ENCODE measurements at regions not wholly inside any gene's neighbourhood (a gene's known extent, or its start where the extent isn't known, plus 50 kb on each side); places are given as distances from the start of the nearest gene placed in this dataset.

DNA sequence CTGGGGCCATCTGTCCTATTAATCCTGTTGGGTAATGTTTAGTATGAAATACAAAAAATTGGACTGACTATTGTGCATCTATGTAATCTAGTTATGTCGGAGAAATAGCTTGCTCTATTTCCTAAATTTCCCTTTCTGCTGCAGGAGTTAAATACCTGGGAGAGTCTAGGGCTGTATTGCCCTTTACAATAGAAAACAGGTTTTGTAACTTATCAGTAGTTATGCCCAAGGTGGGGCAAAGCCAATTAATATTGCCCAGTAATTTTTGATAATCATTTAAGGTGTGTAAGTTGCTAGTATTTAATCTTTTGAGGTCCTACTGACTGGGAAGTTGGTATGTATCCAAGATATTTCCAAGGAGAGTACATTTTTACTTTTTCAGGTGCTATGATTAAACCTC is 838.1 kb downstream of the DACH1 start:
- H3K27ac ChIP-seq, result no peak overlapping the region
- DNase-seq, result no peak
- no peak for ATAC-seq (ENCODE audit: low FRiP score in 2 of 2)
- no peaks in the 10 kb centered on the region for H3K36me3 ChIP-seq
- H3K27me3 ChIP-seq, result no peaks in the 10 kb centered on the region
- H3K9me3 ChIP-seq, result peaks cover 0 to 7% (median 0%) of the 10 kb centered on the region in 4 donors
- WGBS, 2 donors, result 25 to 95% methylated on average over 1 of the region's 1 CpG
- TF ChIP-seq EP300 (IDR thresholded peaks at IDR 0.05) (no peak), POLR2A (IDR thresholded peaks at IDR 0.05) (no peak), POLR2AphosphoS5 (IDR thresholded peaks at IDR 0.05) (no peak)
- TF ChIP-seq, protein P1, sequence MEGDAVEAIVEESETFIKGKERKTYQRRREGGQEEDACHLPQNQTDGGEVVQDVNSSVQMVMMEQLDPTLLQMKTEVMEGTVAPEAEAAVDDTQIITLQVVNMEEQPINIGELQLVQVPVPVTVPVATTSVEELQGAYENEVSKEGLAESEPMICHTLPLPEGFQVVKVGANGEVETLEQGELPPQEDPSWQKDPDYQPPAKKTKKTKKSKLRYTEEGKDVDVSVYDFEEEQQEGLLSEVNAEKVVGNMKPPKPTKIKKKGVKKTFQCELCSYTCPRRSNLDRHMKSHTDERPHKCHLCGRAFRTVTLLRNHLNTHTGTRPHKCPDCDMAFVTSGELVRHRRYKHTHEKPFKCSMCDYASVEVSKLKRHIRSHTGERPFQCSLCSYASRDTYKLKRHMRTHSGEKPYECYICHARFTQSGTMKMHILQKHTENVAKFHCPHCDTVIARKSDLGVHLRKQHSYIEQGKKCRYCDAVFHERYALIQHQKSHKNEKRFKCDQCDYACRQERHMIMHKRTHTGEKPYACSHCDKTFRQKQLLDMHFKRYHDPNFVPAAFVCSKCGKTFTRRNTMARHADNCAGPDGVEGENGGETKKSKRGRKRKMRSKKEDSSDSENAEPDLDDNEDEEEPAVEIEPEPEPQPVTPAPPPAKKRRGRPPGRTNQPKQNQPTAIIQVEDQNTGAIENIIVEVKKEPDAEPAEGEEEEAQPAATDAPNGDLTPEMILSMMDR (IDR thresholded peaks at IDR 0.05), result no peak
- no peaks in the 10 kb centered on the region for H3K4me1 ChIP-seq
- H3K4me3 ChIP-seq, result no peak overlapping the region

DNA sequence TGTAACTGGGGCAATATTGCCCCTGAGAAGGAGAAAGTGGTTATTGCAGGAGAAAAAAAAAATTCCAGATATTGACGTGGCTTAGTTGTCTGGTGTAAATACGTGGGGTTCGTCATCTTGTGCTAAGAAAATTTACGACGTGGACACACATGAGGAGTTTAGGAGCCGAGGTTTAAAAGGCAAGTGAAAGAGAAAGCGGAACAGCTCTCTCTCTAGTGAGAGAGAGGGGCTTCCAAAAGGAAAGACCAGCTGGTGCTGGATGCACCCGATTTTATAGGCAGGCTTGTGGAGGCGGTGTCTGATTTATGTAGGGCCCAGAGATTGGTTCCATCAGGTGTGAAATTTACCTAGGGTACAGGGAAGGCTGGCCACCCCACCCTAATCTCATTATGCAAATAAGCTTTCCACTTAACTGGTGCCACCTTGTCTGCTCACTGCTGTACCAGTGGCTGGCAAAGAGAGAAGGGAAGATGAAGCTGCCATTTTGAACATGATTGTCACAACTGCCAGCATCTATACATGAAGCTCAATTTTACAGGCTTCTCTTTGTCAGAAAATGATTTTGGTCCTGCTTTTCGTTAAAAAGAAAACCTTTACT is 845.1 kb downstream of the DACH1 start:
- Histone ChIP-seq H3K4me1 (no peaks in the 10 kb centered on the region), H3K36me3 (no peaks in the 10 kb centered on the region), H3K27ac (no peak overlapping the region), H3K9me3 (no peaks in the 10 kb centered on the region), H3K27me3 (no peaks in the 10 kb centered on the region), H3K4me3 (no peak overlapping the region)
- no peak for TF ChIP-seq POLR2AphosphoS5 (IDR thresholded peaks at IDR 0.05)
- 82 to 91% methylated on average over 10 of the region's 10 CpGs for WGBS, 2 donors
- DNase-seq, result no peak
- no peak for ATAC-seq (ENCODE audit: low FRiP score in 2 of 2)

DNA sequence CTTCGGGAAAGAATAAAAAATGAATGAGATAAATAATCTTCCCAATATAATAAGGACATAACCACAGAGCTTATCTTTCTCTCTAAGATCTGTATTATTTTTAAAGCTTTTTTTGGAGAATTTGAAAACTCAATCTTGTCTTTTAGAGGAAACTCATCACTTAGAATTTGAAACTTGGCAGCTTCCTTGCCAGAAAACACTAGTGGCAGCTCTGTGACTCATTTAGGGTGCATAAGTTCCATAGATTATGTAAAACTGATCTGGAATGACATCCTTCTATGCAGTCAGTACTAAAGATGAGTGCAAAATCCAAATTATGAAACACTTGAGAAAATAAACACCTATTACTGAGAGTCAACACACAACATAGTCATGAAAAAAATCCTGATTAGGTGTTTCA is 848.0 kb downstream of the DACH1 start:
- Histone ChIP-seq H3K36me3 (no peaks in the 10 kb centered on the region), H3K9me3 (no peaks in the 10 kb centered on the region), H3K4me3 (no peak overlapping the region), H3K27me3 (no peaks in the 10 kb centered on the region), H3K4me1 (no peaks in the 10 kb centered on the region), H3K27ac (no peak overlapping the region)
- ATAC-seq (ENCODE audit: low FRiP score in 2 of 2) (no peak), DNase-seq (no peak)
- TF ChIP-seq, protein P1 (IDR thresholded peaks at IDR 0.05), result no peak
- TF ChIP-seq EP300 (IDR thresholded peaks at IDR 0.05) (no peak), POLR2A (IDR thresholded peaks at IDR 0.05) (no peak), POLR2AphosphoS5 (IDR thresholded peaks at IDR 0.05) (no peak)
- WGBS, 2 donors, result 76 to 86% methylated on average over 1 of the region's 1 CpG

DNA sequence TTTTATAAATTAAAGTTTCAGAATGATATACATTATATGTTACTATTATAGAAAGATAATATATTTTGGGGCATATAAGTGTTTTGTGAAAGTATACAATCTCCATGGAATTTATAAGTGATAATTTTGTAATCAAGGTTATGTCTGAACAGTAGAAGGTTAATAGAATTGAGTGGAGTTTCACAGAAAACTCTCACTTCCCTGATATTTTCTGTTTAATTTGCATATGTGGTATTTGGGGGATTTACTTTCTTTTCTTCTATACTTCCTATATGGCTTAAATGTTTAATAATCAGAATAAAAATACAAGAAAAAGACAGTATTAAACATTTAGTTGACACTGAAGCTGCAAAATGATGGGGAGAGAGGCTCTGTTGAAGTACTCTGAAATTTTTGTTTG is 848.5 kb downstream of the DACH1 start:
- no peaks in the 10 kb centered on the region for H3K9me3 ChIP-seq
- H3K36me3 ChIP-seq, result no peaks in the 10 kb centered on the region
- ATAC-seq (ENCODE audit: low FRiP score in 2 of 2) (no peak), DNase-seq (no peak)
- no peaks in the 10 kb centered on the region for H3K27me3 ChIP-seq
- TF ChIP-seq EP300 (IDR thresholded peaks at IDR 0.05) (no peak), POLR2AphosphoS5 (IDR thresholded peaks at IDR 0.05) (no peak), POLR2A (IDR thresholded peaks at IDR 0.05) (no peak)
- TF ChIP-seq, protein P1 (IDR thresholded peaks at IDR 0.05), result no peak
- H3K27ac ChIP-seq, result no peak overlapping the region
- no peak overlapping the region for H3K4me3 ChIP-seq
- H3K4me1 ChIP-seq, result no peaks in the 10 kb centered on the region

DNA sequence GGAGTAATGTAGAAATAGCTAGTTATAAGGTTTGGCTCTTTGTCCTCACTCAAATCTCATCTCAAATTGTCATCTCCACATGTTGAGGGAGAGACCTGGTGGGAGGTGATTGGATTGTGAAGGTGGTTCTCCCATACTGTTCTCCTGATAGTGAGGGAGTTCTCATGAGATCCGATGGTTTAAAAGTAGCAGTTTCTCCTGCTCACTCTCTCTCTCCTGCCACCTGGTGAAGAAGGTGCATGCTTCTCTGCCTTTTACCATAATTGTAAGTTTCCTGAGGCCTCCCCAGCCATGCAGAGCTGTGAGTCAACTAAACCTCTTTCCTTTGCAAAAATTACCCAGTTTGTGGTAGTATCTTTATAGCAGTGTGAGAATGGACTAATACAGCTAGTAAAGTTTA is 849.4 kb downstream of the DACH1 start:
- ATAC-seq (ENCODE audit: low FRiP score in 2 of 2) (no peak), DNase-seq (no peak)
- Histone ChIP-seq H3K4me1 (no peaks in the 10 kb centered on the region), H3K27ac (no peak overlapping the region), H3K36me3 (no peaks in the 10 kb centered on the region), H3K4me3 (no peak overlapping the region), H3K27me3 (no peaks in the 10 kb centered on the region), H3K9me3 (no peaks in the 10 kb centered on the region)
- WGBS, 2 donors, result 43 to 61% methylated on average over 1 of the region's 1 CpG
- no peak for TF ChIP-seq POLR2AphosphoS5 (IDR thresholded peaks at IDR 0.05)
- TF ChIP-seq EP300 (IDR thresholded peaks at IDR 0.05), result no peak
- no peak for TF ChIP-seq POLR2A (IDR thresholded peaks at IDR 0.05)
- TF ChIP-seq, protein P1 (IDR thresholded peaks at IDR 0.05), result no peak
